ENCODE measurements at regions not wholly inside any gene's neighbourhood (a gene's known extent, or its start where the extent isn't known, plus 50 kb on each side); places are given as distances from the start of the nearest gene placed in this dataset.
"Not testable (repeated sequence)": the region's sequence is repeated elsewhere in the genome, so short reads cannot be mapped to it uniquely, and the experiment has no call there.

- DNase-seq = no peak
These were observed 214.2 kb downstream of the CDH26 start for GRCh38 chr20:60172346-60172984.

DNA sequence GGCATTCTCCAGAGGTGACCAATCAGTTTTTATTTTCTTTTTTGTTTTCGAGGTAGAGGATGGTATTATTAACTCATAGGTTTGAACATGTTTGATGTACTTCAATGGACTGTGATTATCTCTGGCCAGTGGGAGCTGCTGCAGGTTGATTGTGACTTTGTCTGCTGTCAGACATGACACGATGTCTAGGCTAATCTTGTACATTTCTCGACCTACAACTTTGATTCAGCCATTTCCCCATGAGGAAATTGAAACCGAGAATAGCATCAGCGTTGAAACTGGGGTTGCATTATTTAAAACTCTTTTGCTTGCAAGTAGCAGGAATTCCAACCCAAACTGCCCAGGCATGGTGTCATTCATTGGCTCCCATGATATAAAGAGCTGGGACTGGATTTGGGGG is 218.9 kb downstream of the CDH26 start:
- no peak for DNase-seq

DNA sequence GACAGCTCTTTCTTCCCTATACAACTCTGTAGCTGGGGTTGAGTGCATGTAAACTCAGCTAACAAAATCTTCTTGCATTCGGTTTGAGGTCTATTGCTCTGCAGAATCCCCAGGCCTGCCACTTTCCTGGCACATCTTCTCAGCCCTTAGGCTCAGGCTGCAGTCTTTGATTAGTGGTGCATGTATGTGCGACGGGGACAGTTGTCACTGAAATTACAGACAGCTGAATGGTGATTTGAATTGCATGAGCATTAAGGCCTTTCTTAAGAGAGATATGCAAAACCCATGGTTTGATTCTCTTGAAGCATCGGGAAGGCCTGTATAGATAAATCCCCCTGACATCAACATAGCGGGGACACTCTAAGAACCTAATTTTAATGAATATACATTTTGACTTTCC is 222.8 kb downstream of the CDH26 start:
- DNase-seq = no peak

DNA sequence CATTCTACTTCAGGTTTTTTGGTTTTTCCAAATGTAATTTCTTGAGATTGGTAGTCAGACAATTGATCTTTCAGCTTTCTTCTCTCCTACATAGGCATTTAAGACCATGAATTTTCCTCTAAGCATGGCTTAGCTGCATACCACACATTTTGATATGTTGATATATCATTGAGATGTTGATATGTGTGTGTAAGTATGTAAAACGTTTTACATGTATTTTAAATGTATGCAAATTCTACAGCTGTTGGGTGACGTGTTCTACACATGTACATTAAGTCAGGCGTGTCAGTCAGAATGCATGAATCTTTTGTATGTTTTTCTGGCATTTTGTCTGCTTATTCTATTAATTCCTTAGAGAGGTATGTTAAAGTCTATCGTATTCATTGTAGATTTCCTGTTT is 228.2 kb downstream of the CDH26 start:
- no peak for DNase-seq

DNA sequence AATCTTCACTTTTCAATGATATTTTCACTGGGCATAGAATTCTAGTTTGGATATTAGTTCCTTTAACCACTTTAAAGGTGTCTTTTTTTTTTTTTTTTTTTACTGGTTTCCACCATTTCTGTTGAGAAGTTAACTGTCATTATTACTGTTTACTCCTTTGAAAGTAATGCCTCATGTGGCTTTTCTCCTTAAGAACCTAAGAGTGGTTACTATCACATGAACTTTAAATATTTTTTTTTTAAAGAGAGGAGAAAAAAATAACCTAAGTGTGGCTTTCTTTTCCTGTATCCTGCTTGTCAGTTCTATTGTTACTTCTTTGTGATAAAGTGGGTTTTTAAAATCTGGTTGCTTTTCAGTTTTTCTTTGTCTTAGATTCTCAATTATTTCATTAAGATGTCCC is 229.5 kb downstream of the CDH26 start:
- DNase-seq = no peak

GRCh38 chr20:60191014-60191413 is 232.8 kb downstream of the CDH26 start:
- no peak for DNase-seq

- DNase-seq = no peak
These were observed 234.1 kb downstream of the CDH26 start for GRCh38 chr20:60192326-60192725.

DNA sequence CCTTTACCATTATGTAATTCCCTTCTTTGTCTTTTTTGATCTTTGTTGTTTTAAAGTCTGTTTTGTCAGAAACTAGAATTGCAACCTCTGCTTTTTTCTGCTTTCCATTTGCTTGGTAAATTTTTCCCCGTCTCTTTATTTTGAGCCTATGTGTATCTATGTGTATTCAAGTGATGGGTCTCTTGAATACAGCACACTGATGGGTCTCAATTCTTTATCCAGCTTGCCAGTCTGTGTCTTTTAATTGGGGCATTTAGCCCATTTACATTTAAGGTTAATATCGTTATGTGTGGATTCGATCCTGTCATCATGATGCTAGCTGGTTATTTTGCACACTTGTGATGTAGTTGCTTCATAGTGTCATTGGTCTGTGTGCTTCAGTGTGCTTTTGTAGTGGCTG is 240.9 kb downstream of the CDH26 start:
- not testable (repeated sequence) for DNase-seq

DNA sequence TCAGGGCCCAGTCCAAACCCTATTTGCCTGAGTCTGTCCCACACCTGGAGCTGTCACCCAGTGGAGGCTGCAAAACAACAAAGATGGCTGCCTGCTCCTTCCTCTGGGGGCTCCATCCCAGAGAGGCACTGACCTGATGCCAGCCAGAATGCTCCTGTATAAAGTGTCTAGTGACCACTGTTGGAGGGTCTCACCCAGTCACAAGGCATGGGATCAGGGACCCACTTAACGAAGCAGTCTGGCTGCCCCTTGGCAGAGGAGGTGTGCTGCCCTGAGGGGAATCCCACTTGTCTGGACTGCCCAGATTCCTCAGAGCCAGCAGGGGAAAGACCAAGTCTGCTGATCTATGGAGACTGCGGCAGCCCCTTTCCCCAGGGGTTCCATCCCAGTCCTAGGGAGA is 241.6 kb downstream of the CDH26 start:
- no peak for DNase-seq

DNA sequence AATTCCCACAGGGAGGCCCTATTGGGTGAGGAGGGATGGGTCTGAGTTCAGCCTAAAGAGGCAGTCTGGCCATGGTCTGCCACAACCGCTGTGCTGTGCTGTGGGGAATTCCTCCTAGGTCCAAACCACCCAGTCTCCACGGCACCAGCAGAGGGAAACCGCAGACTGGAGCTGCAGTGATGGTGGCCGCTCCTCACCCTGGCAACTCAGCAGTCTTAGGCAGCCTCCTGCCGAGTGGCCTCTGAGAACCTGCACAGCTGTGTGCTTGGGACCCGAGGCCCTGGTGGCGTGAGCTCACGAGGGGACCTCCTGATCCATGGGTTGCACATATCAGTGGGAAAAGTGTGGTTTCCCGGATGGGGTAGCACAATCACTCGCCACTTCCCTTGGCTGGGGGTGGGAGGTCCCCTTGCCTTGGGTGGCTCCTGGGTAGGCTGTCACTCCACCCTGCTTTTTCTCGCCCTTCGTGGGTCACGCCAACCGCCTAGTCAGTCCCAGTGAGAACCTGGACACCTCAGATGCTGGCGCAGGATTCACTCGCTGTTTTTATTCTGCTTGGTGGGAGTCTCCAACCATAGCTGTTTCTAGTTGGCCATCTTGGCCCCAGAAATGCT is 242.2 kb downstream of the CDH26 start:
- DNase-seq = no peak

DNA sequence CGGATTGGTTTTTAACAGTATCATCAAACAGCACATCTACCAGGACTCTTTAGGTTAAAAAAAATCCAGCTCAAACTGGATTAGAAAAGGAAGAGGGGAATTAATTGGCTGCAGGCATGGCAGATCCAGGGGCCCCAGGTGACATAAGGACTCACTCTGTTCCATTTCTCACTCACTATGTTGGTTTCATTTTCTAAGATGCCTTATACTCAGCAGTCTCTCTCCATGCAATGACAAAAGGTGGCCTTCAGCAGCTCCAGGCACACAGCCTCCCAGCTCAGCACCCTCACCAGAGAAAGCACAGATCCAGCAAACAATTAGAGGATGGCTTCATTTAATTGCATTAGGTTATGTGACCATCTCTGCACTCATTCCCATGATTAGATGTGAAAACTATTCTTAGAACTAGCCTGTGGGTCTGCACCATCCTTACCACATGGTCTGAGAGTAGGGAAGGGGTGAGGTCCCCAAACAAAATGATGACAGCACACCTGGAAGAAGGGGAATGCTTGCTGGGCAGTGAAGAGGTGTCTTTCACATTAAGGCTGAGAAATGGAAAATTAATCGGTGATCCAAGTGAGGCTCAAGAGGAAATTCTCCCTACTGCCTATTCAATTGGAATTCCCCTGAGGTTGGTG is 243.1 kb downstream of the CDH26 start:
- no peak for DNase-seq

DNA sequence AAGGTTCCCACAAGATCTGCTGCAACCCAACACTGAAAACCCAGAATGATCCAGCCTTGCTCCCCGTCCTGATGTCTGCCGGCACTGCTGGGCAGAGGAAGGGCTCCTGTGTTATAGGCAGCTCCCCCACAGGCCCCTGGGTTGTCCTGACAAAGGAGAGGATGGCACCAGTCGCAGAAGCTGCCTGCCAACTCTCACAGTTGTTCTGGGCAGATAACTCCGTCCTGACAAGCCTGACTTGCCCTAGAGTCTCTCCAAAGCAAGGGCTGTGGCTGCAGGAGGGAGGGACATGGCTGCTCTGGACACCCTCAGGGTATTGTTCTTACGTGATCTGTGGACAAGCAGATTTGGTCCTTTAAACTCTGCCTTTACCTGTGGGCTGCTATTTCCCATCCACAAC is 243.8 kb downstream of the CDH26 start:
- DNase-seq = no peak

GRCh38 chr20:60203451-60203850 is 245.2 kb downstream of the CDH26 start:
- no peak for DNase-seq

DNA sequence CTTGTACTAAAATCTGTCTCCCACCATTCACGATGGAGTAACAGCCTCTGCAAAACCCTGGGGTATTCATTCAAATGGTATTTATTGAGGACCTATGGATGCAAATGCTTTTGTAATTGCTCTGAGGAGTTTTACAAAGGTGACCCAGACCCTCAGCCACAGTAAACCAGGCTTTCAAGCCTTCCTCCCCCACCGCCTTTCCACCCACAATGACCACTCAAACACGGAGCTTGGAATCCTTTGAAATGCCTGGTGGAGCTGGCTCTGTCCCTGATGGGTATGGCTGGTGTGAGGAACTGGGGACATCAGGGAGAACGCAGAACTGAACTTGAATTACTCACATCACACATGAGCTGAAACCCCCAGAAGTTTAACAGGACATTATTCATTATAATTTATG is 246.4 kb downstream of the CDH26 start:
- no peak for DNase-seq

DNA sequence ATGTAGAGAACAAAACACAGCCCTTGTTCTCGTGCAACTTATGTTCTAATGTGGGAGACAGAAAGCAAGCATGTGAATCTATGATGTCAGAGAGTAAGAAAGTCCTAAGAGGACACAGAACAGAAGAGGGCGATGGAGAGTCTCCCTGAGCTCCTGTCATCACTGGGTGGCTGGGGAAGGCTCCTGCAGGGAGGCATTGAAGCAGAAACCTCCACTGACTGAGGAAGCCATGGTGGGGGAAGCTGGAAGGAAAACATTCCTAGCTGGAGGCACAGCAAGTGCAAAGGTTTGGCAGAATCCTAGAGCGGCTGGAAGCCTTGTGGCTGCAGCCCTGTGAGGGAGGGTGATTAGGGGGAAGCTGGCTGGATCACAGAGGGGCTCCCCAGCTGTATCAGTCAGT is 248.0 kb downstream of the CDH26 start:
- DNase-seq = no peak

DNA sequence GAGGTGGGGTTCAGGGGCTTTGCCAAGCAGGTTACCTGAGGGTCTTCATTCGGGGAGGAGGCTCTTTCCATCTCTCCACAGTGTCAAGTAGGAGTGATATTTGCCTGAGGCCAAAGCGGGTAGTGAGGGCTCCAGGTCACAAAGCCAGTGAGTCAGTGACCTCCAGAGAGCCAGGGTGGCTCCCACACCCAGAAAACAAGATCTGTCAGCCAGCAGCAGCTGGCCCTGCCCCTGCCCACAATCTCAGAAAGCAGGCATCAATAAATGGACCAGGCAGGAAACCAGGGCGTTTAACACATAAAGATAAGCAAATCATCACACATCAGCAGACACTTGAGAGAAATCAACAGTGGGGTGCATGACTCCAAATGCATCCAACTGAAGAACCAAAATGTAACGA is 250.8 kb downstream of the CDH26 start:
- no peak for DNase-seq

- peak; percentile 72 for DNase-seq
These were observed 252.8 kb downstream of the CDH26 start for GRCh38 chr20:60210779-60211617.

DNA sequence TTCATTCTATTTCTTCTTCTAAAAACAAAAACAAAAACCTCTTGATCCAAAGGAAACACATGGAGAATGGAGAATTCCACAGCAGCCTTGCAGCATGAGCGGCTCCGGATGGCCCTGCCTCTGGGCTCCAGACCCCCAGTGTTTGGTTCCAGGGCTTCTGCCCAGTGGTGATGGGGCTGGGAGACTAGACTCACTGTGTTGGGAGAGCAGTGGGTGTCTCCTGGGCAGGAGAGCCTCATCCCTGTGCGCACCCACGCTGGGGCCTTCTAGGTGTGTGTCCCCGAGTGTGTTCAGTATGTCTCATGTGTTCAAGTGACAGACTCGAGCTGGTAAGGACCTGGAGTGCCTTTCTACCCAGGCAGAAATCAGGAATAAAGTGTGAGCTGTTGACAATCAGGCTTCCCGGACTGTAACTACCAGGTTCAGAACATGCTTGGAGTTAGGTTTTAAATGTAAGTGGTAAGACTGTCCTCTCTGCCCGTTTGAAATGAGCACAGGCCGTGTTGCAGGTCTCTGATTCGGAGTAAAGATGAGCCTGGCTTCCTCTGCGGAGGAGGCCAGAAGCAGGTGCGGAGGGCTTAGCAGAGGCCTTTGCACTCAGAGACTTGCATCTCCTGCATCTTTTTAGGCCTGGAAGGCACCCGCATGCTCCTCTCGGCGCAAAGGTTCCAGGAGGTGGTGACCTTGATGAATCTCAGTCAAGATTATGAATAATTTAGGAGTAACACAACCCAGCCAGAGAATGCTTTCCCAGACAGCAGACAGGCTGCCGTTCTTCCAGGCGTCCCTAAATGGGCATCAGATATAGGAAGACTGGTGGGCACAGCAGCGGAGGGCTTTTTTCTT is 253.6 kb downstream of the CDH26 start:
- DNase-seq = no peak

GRCh38 chr20:60212695-60213094 is 254.5 kb downstream of the CDH26 start:
- no peak for DNase-seq

DNA sequence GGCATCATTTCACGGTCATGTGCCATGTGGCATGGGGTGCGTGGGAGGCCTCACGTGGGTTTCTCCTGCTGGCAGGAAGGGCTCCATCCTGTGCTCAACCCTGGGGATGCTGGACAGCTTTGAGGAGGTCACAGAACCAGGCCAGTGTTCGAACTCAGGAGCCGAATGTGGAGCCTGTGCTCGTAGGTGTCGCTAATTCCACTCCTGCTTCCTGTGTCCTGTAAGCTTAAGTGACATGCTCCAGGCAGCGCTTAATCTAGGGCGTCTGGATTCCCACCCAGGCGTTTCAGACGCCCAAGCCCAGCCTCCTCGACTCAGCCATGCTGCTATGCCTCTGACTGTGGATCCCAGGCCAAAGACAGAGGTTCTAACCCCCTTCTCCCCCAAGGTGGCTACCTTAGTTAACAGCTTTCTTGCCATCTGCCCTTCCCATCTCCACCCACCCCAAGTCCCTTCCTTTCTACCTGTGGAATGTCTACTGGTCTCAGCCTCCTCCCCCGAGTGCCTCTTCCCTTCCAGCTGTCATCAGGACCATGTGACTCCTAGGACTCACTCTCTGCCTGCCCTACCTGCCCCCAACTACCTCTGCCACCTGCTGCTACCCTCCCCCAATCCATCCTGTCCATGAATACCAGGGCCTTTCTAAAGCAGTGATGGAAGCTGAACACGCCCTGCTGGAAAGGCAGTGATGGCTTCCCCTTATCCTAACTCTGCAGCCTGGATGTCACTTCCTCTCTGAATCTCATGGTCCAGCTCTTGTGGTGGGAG is 255.1 kb downstream of the CDH26 start:
- DNase-seq = no peak

GRCh38 chr20:60214901-60215815 is 256.9 kb downstream of the CDH26 start:
- no peak for DNase-seq

Data from midbrain (tissue), 1 donor.